OCI-LY7 (cell line): ENCODE measurements at regions not wholly inside any gene's neighbourhood (a gene's known extent, or its start where the extent isn't known, plus 50 kb on each side); places are given as distances from the start of the nearest gene placed in this dataset.

Experiments
- BruUV-seq: library from RNA; stranded (reverse); fragments of 400-500 nt; replicated peaks from 2 replicates; lab custom pipeline; 2021; lab: Mats Ljungman, UMichigan
- CTCF ChIA-PET: fragments of 300-600 bp; sonication (Branson Sonifier 250); formaldehyde crosslinking; loops from one replicate; lab custom pipeline; 2022; ENCODE audit warnings: antibody characterized with exemption; ENCODE audit not compliant: unreplicated experiment; lab: Charles Lee
- POLR2A ChIA-PET: fragments of 300-600 bp; sonication (Branson Sonifier 250); formaldehyde crosslinking; loops from one replicate; lab custom pipeline; 2022; ENCODE audit warnings: antibody characterized with exemption; lab: Charles Lee
- DNase-seq: peaks from one replicate; pipeline ENCODE4 v3.0.0-alpha.2; 2015; ENCODE audit warnings: low spot score
- H2AFZ ChIP-seq: fragments of 200-600 bp; sonication (generic), shearing (Covaris generic); 2 replicates; pipeline ENCODE4 v1.6.1; 2014; ENCODE audit warnings: mild to moderate bottlenecking, antibody characterized with exemption, low read length, moderate library complexity
- H3K27ac ChIP-seq: fragments of 200-600 bp; sonication (generic); 2 replicates; pipeline ENCODE4 v1.5.1; 2014; ENCODE audit warnings: mixed run types, low read depth, mild to moderate bottlenecking, moderate library complexity, low read length, inconsistent platforms; ENCODE audit not compliant: poor library complexity, severe bottlenecking
- H3K36me3 ChIP-seq: fragments of 200-600 bp; sonication (generic); 2 replicates; pipeline ENCODE4 v1.6.1; 2014; ENCODE audit warnings: mild to moderate bottlenecking, antibody characterized with exemption, low read length, moderate library complexity, mixed read lengths; ENCODE audit not compliant: insufficient read depth
- H3K4me1 ChIP-seq: fragments of 200-600 bp; sonication (generic); 2 replicates; pipeline ENCODE4 v1.5.1; 2014; ENCODE audit warnings: mild to moderate bottlenecking, low read length; ENCODE audit not compliant: insufficient read depth, poor library complexity, severe bottlenecking
- H3K4me2 ChIP-seq: fragments of 200-600 bp; sonication (generic); 2 replicates; pipeline ENCODE4 v1.6.1; 2014; ENCODE audit warnings: mild to moderate bottlenecking, low read length
- H3K4me3 ChIP-seq: fragments of 200-600 bp; sonication (generic); 2 replicates; pipeline ENCODE4 v1.5.1; 2014; ENCODE audit warnings: mild to moderate bottlenecking, low read depth, low read length; ENCODE audit not compliant: poor library complexity, severe bottlenecking
- H3K79me2 ChIP-seq: fragments of 200-600 bp; sonication (generic); 2 replicates; pipeline ENCODE4 v1.6.1; 2016; ENCODE audit warnings: low read depth, mild to moderate bottlenecking, low read length, moderate library complexity, mixed read lengths; ENCODE audit not compliant: insufficient read depth
- H3K9me2 ChIP-seq: fragments of 200-600 bp; sonication (generic); 2 replicates; pipeline ENCODE4 v1.6.1; 2016; ENCODE audit warnings: mild to moderate bottlenecking, low read length, mixed read lengths; ENCODE audit not compliant: insufficient read depth
- H3K9me3 ChIP-seq: fragments of 200-600 bp; sonication (generic); 2 replicates; pipeline ENCODE4 v1.6.1; 2014; ENCODE audit warnings: mild to moderate bottlenecking, mixed run types, low read length, mixed read lengths
- H4K20me1 ChIP-seq: fragments of 200-600 bp; sonication (generic); 2 replicates; pipeline ENCODE4 v1.6.1; 2014; ENCODE audit warnings: mild to moderate bottlenecking, antibody characterized with exemption, low read length, moderate library complexity, mixed read lengths; ENCODE audit not compliant: insufficient read depth
- CTCF ChIP-seq: fragments of 200-600 bp; sonication (generic); conservative IDR thresholded peaks from 2 replicates; pipeline ENCODE4 v1.5.1; 2014; ENCODE audit warnings: mild to moderate bottlenecking, antibody characterized with exemption, low read length, moderate library complexity, mixed read lengths
- EZH2phosphoT487 ChIP-seq: fragments of 200-600 bp; sonication (generic); IDR thresholded peaks from 2 replicates; pipeline ENCODE4 v1.6.1; 2018; ENCODE audit warnings: low read depth, borderline replicate concordance, mild to moderate bottlenecking, mixed run types, antibody characterized with exemption, low read length, moderate library complexity, mixed read lengths
- intact Hi-C: fragments of 100-400 bp; cut with micrococcal nuclease; formaldehyde crosslinking; loops from one replicate; pipeline ENCODE4 v1.10.0; 2022; ENCODE audit not compliant: unreplicated experiment

- no TSS peak for BruUV-seq
- H2AFZ ChIP-seq: no peak overlapping the region
- ChIA-PET CTCF (no interaction called here), POLR2A (no interaction called here)
- no peak for DNase-seq
- H3K79me2 ChIP-seq: no peaks in the 10 kb centered on the region
- no peaks in the 10 kb centered on the region for H3K36me3 ChIP-seq
- H3K4me2 ChIP-seq: no peak overlapping the region
- no peak overlapping the region for H3K4me3 ChIP-seq
- no peaks in the 10 kb centered on the region for H3K9me3 ChIP-seq
- no peaks in the 10 kb centered on the region for H3K4me1 ChIP-seq
- no peaks in the 10 kb centered on the region for H3K9me2 ChIP-seq
- H3K27ac ChIP-seq: no peak overlapping the region
- intact Hi-C loops: no loop called here
- no peaks in the 10 kb centered on the region for H4K20me1 ChIP-seq
- TF ChIP-seq EZH2phosphoT487 (no peak), CTCF (no peak)
These were observed 202.6 kb upstream of the LHX5 start for GRCh38 chr12:113674302-113674701.

GRCh38 chr12:113673458-113674238 lies 202.0 kb upstream of the LHX5 start:
- Histone ChIP-seq H3K36me3 (no peaks in the 10 kb centered on the region), H3K9me2 (no peaks in the 10 kb centered on the region), H3K27ac (no peak overlapping the region), H3K4me1 (no peaks in the 10 kb centered on the region), H3K9me3 (no peaks in the 10 kb centered on the region), H4K20me1 (no peaks in the 10 kb centered on the region), H3K79me2 (no peaks in the 10 kb centered on the region), H3K4me2 (no peak overlapping the region), H3K4me3 (no peak overlapping the region), H2AFZ (no peak overlapping the region)
- ChIA-PET POLR2A (no interaction called here), CTCF (no interaction called here)
- no TSS peak for BruUV-seq
- intact Hi-C loops: no loop called here
- DNase-seq: no peak
- TF ChIP-seq EZH2phosphoT487 (no peak), CTCF (no peak)

GRCh38 chr12:113670742-113671141 lies 199.1 kb upstream of the LHX5 start:
- Histone ChIP-seq H3K9me2 (no peaks in the 10 kb centered on the region), H4K20me1 (no peaks in the 10 kb centered on the region; the same call in 1 of the 2 replicates), H3K4me1 (no peaks in the 10 kb centered on the region), H3K9me3 (no peaks in the 10 kb centered on the region), H3K4me3 (no peak overlapping the region), H2AFZ (no peak overlapping the region), H3K36me3 (no peaks in the 10 kb centered on the region), H3K79me2 (no peaks in the 10 kb centered on the region), H3K27ac (no peak overlapping the region), H3K4me2 (no peak overlapping the region)
- no peak for TF ChIP-seq CTCF
- no peak for TF ChIP-seq EZH2phosphoT487
- no TSS peak for BruUV-seq
- POLR2A ChIA-PET: no interaction called here
- intact Hi-C loops: no loop called here
- no peak for DNase-seq
- CTCF ChIA-PET: interaction anchor here (0.5 kb wide), 1 partner anchor 1303 kb away, joined by 4 read pairs; no protein-coding TSS in a partner anchor
